H1 (cell line): ENCODE measurements at regions not wholly inside any gene's neighbourhood (a gene's known extent, or its start where the extent isn't known, plus 50 kb on each side); places are given as distances from the start of the nearest gene placed in this dataset.

Experiments used
- EP300 ChIP-seq, 2 experiments: IDR thresholded peaks; 1 replicate in 1 of 2; 2 replicates in 1 of 2; pipeline ENCODE4 v1.6.1; 2011 to 2012; ENCODE audit warnings: low read depth in 2 of 2, low read length in 2 of 2, mild to moderate bottlenecking in 2 of 2, borderline replicate concordance in 1 of 2, inconsistent platforms in 1 of 2, moderate library complexity in 1 of 2
- MAFK ChIP-seq: IDR thresholded peaks from 2 replicates; pipeline ENCODE4 v1.6.1; 2012; ENCODE audit warnings: low read depth, mild to moderate bottlenecking, improper control_type of control experiment, low read length
- PHF8 ChIP-seq: fragments of 200-600 bp; sonication (generic); conservative IDR thresholded peaks from 2 replicates; pipeline ENCODE4 v1.7.1; 2012; ENCODE audit warnings: low read depth, mild to moderate bottlenecking, inconsistent platforms, low read length, moderate library complexity
- SAP30 ChIP-seq: fragments of 300-600 bp; sonication (generic); IDR thresholded peaks from 2 replicates; pipeline ENCODE4 v1.7.1; 2012; ENCODE audit warnings: low read length, moderate library complexity, mild to moderate bottlenecking, inconsistent platforms; ENCODE audit not compliant: insufficient read depth, insufficient replicate concordance
- TF ChIP-seq, protein P1 (sequence below): fragments of 300-600 bp; sonication (generic); IDR thresholded peaks from 2 replicates; pipeline ENCODE4 v1.7.1; 2012; ENCODE audit warnings: low read length, moderate library complexity, mild to moderate bottlenecking, inconsistent platforms; ENCODE audit not compliant: insufficient replicate concordance
- TF ChIP-seq, protein P2 (sequence below): IDR thresholded peaks from 2 replicates; pipeline ENCODE4 v1.6.1; 2012; ENCODE audit warnings: inconsistent platforms

DNA sequence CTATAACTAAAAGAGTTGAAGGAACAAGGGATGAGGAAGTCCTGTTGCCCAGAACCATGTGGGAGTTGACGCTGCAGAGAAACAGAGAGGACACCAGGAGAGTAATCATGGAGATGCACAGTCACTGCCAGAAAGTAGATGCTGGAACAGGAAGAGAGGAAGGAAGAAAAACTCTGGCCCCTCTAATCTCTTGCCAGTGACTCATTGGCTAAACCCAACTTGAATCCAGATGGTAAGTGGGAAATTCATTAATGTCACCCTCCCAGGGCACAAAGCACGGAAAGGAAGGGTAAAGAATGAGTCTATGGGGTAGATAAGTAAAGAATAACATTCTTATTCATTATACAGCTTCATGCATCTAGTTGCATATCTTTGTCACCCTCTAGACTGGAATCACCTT, 631.9 kb downstream of the PRELID2 start (continued):
- TF ChIP-seq, protein P1, sequence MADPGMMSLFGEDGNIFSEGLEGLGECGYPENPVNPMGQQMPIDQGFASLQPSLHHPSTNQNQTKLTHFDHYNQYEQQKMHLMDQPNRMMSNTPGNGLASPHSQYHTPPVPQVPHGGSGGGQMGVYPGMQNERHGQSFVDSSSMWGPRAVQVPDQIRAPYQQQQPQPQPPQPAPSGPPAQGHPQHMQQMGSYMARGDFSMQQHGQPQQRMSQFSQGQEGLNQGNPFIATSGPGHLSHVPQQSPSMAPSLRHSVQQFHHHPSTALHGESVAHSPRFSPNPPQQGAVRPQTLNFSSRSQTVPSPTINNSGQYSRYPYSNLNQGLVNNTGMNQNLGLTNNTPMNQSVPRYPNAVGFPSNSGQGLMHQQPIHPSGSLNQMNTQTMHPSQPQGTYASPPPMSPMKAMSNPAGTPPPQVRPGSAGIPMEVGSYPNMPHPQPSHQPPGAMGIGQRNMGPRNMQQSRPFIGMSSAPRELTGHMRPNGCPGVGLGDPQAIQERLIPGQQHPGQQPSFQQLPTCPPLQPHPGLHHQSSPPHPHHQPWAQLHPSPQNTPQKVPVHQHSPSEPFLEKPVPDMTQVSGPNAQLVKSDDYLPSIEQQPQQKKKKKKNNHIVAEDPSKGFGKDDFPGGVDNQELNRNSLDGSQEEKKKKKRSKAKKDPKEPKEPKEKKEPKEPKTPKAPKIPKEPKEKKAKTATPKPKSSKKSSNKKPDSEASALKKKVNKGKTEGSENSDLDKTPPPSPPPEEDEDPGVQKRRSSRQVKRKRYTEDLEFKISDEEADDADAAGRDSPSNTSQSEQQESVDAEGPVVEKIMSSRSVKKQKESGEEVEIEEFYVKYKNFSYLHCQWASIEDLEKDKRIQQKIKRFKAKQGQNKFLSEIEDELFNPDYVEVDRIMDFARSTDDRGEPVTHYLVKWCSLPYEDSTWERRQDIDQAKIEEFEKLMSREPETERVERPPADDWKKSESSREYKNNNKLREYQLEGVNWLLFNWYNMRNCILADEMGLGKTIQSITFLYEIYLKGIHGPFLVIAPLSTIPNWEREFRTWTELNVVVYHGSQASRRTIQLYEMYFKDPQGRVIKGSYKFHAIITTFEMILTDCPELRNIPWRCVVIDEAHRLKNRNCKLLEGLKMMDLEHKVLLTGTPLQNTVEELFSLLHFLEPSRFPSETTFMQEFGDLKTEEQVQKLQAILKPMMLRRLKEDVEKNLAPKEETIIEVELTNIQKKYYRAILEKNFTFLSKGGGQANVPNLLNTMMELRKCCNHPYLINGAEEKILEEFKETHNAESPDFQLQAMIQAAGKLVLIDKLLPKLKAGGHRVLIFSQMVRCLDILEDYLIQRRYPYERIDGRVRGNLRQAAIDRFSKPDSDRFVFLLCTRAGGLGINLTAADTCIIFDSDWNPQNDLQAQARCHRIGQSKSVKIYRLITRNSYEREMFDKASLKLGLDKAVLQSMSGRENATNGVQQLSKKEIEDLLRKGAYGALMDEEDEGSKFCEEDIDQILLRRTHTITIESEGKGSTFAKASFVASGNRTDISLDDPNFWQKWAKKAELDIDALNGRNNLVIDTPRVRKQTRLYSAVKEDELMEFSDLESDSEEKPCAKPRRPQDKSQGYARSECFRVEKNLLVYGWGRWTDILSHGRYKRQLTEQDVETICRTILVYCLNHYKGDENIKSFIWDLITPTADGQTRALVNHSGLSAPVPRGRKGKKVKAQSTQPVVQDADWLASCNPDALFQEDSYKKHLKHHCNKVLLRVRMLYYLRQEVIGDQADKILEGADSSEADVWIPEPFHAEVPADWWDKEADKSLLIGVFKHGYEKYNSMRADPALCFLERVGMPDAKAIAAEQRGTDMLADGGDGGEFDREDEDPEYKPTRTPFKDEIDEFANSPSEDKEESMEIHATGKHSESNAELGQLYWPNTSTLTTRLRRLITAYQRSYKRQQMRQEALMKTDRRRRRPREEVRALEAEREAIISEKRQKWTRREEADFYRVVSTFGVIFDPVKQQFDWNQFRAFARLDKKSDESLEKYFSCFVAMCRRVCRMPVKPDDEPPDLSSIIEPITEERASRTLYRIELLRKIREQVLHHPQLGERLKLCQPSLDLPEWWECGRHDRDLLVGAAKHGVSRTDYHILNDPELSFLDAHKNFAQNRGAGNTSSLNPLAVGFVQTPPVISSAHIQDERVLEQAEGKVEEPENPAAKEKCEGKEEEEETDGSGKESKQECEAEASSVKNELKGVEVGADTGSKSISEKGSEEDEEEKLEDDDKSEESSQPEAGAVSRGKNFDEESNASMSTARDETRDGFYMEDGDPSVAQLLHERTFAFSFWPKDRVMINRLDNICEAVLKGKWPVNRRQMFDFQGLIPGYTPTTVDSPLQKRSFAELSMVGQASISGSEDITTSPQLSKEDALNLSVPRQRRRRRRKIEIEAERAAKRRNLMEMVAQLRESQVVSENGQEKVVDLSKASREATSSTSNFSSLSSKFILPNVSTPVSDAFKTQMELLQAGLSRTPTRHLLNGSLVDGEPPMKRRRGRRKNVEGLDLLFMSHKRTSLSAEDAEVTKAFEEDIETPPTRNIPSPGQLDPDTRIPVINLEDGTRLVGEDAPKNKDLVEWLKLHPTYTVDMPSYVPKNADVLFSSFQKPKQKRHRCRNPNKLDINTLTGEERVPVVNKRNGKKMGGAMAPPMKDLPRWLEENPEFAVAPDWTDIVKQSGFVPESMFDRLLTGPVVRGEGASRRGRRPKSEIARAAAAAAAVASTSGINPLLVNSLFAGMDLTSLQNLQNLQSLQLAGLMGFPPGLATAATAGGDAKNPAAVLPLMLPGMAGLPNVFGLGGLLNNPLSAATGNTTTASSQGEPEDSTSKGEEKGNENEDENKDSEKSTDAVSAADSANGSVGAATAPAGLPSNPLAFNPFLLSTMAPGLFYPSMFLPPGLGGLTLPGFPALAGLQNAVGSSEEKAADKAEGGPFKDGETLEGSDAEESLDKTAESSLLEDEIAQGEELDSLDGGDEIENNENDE = no peak
- TF ChIP-seq, protein P2, sequence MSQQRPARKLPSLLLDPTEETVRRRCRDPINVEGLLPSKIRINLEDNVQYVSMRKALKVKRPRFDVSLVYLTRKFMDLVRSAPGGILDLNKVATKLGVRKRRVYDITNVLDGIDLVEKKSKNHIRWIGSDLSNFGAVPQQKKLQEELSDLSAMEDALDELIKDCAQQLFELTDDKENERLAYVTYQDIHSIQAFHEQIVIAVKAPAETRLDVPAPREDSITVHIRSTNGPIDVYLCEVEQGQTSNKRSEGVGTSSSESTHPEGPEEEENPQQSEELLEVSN = no peak
- no peak for TF ChIP-seq PHF8
- TF ChIP-seq MAFK = no peak
- TF ChIP-seq EP300 (IDR thresholded peaks at IDR 0.05; ENCODE audit: borderline replicate concordance in 1 of 2, low read depth in 2 of 2, low read length in 2 of 2) = no peak
- TF ChIP-seq SAP30 = no peak
- TF ChIP-seq, all 59 proteins: peak for 0
